Cerebellar cortex (tissue), 1 donor: ENCODE measurements at regions not wholly inside any gene's neighbourhood (a gene's known extent, or its start where the extent isn't known, plus 50 kb on each side); places are given as distances from the start of the nearest gene placed in this dataset.

Source experiments
- DNase-seq: peaks from one replicate; pipeline ENCODE4 v3.0.0-alpha.2; 2015; ENCODE audit warnings: low spot score

DNA sequence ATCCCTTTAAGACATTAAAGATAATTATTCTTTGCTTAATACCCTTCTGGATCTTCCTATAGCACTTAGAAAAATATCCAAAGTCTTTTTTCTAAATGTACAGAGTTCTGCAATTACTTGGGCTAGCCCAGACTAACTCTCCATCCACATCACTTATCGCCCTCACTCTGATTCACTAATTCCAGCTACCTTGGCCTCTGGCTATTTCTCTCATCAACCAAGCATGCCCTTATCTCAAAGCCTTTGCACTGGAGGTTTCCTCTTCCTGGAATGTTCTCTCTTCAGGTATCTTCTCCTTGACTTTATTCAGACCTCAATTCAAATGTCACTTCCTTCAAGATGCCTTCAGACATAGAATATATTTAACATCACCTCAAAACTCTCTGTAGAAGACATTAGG is 345.1 kb upstream of the SMIM31 start:
- no peak for DNase-seq

DNA sequence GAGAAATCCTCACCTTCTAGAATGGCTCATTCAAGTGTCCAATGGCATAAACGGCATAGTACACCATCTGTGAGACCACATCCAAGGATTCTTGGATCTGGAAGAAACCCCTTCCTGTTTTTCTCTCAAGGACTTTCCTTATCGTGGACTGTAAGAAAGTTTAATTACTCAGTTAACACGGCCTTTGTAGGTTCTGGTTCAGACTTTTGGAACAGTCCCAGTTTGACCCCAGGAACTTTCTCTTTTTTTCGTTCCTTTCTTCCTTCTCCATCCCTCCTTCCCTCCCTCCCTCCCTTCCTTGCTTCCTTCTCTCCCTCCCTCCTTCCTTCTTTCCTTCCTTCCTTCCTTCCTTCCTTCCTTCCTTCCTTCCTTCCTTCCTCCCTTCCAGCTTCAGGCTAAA is 343.5 kb upstream of the SMIM31 start:
- DNase-seq, result no peak

DNA sequence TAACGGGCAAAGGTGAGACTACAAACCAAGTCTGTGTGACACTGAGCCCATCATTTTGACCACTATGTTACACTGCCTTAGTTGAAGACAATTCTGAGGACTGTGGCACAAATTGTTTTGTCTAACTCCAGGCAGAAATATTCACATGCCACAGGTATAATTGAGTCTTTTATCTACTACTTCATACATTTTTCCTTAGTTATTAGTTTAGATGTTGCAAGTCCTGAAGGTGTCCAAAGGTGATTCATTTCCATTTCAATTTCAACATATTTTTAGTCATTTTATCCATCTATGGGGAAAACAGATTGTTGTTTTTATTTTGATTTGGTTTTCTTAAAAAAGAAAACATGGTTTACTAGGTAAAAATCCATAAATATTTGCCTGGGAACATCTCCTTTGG is 341.7 kb upstream of the SMIM31 start:
- no peak for DNase-seq

DNA sequence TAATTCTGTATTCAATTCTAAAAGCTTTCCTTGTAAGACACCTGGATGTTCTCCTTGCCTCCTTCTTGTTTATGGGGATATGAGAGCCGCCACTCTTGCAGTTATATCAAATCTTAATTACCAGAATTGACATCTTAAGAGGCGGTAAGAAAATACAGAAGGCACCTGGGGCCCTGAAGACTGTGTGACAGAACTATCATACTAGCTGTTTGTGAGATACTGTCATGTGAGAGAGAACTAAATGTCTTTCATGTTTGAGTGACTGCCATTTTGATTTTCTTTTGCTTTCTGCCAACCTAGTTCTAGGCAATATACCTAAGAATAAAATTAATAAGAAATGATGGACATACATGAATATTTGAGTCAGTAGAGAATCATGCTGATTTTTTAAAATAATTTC is 340.2 kb upstream of the SMIM31 start:
- DNase-seq, result no peak

DNA sequence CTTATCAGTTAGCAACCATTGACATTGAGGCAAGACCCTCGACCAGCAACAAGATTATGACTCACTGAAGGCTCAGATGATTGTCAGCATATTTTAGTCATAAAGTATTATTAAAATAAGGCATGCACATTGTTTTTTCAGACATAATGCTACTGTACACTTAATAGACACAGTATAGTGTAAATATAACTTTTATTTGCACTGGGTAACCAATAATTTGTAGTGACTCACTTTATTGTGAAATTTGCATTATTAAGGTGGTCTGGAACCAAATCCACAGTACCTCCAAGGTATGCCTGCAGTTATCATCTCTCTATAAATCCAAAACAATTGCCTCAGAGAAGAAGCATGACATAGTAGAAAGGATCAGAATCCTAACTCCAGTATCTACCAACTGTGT is 330.1 kb upstream of the SMIM31 start:
- no peak for DNase-seq

DNA sequence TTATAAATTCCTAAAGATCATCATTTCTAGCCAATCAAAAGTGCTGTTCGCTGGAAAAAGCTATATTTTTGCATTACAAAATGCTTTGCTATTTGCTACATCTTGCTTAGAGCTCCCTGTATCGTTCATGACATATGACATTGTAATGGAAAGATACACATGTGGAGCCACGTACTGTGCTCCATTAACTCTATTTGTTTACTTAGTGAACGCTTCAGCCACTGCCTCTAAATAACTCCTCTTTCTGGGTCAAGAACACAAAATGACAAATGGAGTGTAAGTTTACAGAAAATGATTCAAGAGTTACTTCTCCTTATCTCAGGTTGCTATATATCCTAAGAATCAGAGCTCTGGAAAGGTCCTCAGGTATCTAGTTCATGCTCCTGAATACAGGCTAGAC is 329.1 kb upstream of the SMIM31 start:
- no peak for DNase-seq

DNA sequence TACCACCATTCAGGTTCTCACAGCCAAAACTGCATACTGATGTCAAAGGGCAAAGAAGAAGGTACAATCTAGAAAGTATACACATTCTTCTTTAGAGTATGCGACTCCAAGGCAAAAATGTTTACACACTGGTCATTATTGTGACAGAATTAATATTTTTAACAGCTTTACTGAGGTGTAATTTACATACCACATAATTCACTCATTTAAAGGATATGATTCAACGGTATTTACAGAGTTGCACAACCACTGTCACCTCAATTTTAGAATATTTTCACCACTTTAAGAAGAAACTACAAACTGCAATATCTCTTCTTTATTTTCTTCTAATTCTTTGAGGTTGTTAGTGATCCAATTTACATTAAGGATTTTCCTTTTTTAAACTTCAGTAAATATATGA is 325.4 kb upstream of the SMIM31 start:
- DNase-seq, result no peak

DNA sequence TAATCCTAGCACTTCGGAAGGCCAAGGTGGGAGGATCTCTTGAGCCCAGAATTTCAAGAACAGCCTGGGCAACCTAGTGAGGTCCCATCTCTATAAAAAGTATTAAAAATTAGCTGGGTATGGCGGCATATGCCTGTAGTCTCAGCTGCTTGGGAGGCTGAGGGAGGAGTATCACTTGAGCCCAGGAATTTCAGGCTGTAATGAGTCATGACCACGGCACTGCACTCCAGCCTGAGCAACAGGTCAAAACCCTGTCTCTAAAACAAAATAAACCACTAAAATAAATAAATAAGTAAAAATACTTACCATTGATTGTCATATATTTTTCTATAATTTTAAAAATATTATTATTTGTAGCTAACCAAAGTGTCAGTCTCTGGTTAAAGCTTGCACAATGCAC is 315.6 kb upstream of the SMIM31 start:
- DNase-seq, result no peak

DNA sequence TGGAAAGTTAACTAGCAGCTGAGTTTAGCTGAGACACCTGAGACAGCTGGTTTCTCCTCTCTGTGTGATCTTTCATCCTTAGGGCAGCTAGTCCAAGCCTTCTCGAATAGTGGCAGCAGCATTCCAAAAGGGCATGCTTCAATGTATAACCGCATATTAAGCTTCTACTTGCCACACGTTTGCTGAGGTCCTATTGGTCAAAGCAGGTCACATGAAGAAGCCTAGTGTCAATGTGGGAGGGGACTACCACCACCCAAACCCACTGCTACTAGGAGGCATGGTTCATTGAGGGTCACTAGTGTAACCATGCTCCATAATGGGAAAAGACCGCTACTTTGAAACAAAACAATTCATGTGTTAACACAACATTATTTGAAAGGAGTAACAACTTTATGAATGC is 314.9 kb upstream of the SMIM31 start:
- no peak for DNase-seq

DNA sequence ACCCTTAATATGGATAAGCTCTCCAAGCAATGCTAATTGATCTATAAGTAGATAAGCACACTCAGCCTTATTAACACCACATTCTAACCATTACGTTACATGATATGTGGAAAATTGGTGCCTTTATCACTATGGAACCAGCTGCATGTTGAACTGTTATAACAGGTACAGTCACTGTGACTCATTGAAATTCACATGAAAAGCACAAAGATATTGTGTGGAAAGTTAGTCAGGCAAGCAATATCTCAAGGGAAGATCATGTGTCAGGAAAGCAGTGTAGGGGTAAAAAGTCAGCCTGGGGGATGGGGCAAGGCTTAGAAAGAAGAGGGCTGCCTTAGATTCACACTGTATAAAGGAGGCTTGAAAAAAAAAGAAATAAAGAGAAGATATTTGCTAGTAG is 313.7 kb upstream of the SMIM31 start:
- DNase-seq, result no peak

DNA sequence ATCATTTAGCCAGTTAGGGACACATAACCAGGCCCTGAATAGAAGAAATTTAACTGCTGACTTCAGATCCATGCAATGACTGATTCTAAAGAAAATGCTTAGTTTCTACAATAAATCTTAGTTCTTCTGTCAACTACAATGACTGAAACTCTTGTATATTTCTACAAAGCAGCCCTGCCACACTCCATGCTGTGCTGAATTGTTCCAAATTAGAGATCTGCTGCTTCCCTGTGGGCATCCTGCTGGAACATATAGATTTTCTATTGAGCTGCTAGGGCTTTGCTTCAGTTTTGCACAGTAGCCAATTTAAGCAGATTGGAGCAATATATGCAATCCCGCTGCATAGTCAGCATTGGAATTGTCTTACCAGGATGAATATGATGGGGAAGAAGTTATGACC is 312.8 kb upstream of the SMIM31 start:
- no peak for DNase-seq

DNA sequence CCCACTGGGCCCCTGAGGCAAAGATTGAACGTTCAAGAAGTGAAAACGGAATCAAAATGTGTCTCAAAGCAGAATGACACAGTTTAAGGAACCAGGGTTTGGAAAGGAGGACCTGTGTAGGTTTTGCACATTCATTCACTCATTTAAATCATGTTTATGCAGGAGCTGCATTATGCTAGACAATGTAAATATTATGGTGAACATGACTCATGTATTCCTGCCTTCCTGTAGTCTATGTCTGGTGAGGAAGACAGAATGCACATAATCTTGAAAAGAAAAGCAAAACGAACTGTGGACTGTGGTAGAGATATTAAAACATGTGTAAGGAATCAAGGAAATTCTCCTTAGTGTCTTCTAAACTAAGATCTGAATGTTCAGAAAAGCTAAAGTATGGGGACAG is 311.8 kb upstream of the SMIM31 start:
- DNase-seq, result no peak

DNA sequence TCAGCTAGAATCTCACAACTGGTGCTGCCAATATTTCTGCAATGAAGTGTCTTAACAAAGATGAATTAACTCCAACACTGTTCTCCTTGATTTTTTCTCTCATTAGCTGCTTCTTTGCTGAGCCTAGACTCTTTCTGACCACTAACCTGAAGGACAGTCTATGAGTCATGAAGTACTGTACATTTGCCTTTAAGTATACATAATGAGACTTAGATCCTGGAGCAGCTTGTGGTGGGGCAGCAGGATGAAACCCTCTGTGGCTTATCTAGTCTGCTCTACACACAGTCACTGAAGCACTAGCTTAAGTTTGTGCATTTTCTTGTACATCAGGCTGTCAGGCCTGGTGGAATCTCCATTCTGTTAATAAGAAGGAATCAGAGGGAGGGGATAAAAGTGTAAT is 307.4 kb upstream of the SMIM31 start:
- DNase-seq, result no peak

DNA sequence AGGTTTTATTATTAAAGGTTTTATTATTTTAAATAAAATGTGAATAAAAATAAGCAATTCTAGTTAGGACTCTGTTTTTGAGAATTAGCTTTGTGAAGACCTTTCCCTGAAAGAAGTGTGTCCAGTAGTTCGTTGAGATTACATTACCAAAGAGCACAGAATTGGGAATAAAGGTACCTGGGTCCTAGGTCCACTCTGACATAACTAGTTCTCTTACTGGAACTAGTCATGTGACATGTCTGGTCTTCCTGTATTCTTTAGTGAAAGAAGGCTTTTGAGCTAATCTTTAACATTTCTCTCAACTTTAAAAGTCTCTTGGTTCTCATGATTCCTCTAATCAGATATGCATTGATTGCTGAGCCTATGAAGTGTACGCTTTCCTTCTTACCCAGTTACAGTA is 292.0 kb upstream of the SMIM31 start:
- DNase-seq, result no peak

DNA sequence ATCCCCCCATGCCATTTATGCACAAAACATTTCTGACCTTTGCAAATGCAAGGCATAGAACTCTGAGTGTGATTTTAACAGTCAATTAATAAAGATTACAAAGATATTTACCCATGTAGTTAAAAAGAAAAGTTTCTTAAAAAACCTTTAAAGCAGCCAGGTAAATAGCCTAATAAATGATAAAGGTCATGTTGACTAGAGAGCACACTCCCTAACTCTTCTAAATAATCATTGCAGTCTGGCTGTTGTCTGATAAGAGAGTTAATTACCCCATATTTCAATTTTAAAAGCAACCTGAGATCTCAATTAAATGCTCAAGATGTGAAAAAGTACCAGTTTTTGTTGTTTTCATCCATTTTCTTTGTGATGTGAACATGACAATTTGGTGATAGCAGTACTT is 291.5 kb upstream of the SMIM31 start:
- DNase-seq, result no peak

DNA sequence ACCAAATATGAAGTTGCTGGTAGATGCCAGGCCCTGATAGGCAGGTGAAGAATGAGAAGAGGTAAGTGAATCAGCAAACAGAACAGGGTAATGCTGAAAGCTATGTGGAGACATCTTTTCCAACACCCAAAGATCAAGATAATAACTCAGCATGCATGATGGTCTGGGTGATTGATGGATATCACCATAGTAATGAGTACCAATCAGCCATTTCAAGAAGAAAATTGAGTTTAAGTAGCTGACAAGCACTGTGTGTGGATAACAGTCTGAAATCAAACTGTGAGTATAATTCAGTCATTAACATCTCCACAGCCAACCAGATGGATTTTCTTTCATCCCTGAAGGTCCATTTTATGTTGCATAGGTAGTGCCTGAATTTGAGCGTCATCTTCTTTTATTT is 289.6 kb upstream of the SMIM31 start:
- no peak for DNase-seq

DNA sequence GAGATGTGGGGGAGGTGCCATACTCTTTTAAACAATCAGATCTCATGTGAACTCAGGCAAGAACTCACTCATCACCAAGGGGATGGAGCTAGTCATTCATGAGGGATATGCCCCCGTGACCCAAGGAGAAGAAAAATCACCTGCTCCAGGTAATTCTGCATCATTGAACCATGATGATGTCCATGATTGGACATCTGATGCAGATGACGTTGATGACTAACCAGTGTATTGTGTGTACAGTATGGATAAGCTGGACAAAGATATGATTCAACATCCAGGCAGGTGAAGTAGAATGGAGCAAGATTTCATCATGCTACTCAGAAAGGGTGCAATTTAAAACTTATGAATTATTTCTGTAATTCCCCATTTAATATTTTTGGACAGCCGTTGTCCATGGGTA is 286.4 kb upstream of the SMIM31 start:
- DNase-seq, result no peak

DNA sequence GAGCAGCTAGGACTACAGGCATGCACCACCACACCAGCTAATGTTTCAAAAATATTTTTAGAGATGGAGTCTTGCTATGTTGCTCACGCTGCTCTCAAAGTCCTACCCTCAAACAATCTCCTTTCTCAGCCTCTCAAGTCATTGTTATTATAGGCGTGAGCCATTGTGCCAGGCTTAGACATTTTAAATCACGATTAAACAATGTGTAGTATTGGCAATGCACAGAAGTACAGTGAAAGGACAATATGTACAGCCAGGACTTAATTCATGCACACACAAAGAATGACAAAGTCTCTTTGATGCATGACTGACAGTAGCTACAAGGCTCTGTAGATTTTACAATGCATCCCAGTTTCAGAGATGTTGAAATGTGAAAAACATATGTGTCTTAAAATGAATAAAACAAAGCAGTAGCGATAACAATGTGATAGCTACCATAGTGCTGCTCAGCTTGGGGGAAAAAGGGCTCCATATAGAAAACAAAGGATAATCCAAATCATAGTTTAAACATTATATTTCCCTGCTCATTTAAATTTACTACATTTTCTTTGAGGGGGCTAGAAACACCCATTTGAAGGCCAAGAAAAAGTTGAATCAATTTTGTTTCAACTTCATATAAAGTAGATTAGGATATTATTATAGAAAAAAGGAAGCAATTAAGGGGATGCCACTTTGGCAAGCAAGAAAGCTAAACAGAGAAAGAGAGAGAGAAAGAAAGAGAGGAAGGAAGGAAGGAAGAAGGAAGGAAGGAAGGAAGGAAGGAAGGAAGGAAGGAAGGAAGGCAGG is 272.4 kb upstream of the SMIM31 start:
- DNase-seq, result no peak

DNA sequence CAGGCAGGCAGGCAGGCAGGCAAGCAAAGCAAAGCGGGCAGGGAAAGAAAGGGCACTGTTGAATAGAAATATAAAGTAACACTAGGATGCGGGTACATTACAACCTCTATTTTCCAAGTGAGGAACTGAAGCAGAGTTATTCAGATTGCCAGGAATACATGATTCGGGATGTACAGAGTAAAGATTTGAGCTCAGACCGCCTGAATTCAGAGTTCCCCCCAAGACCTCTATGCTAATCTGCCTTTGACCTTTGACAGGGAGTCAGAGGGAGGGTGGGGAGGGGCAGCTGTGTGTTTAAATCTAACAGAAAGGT is 271.9 kb upstream of the SMIM31 start:
- no peak for DNase-seq

DNA sequence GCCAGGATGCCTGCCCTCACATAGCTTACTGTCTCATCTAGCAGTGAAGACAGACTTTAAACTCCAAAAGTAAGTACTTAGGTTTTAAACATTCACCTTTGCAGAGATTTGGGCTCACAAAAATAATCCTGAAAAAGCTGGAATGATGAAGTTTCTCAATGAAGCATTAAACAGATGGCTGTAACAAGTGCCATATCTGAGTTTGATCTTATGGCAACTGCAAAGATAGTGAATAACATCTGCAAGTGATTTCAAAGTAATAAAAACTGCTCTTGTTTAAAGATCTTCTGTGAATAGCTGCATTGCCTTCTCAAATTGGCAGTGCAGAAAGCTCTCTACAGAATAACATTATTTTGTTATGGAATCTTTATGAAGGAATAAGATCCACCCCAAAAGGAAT is 271.2 kb upstream of the SMIM31 start:
- no peak for DNase-seq

DNA sequence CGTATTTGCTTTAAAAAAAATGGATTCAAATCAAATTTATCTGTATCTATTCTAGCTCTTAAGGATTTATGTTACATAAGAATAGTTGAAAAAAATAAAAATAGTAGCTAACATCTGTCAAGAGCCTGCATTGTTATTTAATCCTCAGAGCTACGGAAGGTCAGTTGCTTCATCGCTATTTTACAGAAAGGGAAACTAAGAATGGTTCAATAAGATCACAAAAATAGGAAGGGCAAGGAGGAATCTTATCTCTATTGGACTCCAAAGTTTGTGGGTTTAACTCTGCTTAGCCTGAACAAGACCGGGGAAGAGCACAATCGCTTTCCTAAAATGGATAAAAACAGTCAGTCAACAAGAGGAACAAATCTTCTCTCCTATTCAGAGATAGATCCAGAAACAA is 270.2 kb upstream of the SMIM31 start:
- DNase-seq, result no peak

DNA sequence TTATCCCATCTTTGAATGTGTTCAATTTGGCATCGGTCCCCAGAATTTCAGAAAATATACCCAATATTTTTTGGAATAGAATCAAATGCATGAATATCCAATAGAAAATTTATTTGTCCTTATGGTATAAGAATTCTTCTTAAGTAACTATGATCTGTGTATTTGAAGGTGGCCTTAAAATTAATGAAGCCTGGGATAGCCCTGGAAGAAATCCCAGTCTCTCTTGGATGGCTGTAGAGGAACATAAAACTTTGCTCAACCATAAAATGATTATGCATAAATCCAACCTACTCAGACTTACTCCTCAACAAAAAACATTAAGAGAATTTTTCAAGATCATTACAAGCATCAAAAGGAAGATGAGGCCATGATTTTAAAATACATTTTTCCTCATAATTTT is 269.4 kb upstream of the SMIM31 start:
- DNase-seq, result no peak

DNA sequence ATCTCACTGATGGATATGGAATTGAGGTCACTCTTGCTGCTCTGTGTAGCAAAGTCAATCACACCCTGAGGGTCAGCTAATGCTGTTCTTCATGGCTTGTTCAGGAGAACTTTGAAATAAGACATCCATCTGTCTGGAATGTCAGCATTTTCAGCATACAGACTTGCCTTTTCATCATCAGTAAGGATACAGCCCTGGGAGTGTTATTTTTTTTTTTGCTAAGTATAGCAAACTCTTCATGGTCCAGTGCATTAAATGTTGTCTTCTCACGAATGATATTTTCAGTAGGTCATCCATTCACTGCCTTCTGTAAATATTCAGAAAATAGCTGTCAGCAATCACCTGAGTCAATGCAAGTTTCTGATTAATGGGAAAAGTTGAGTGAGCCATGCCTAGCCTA is 268.8 kb upstream of the SMIM31 start:
- no peak for DNase-seq

DNA sequence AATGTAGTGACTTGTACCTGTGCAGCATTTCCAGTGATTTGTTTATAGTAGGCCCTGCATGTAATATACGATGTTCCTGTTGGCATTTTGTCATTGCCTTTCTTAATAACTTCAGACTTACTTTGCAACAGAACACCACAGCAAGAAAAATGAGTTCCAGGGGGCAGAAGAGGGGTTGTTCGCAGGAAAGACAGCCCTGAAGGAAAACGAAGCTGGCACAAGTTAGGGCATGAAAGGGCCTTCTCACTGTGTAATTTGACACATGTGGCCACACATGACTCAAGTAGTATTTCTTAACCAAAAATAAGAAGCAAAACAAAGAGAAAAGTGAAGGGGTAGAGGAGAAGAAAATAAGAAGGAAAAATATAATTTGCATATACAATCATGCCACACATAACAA is 265.8 kb upstream of the SMIM31 start:
- no peak for DNase-seq

DNA sequence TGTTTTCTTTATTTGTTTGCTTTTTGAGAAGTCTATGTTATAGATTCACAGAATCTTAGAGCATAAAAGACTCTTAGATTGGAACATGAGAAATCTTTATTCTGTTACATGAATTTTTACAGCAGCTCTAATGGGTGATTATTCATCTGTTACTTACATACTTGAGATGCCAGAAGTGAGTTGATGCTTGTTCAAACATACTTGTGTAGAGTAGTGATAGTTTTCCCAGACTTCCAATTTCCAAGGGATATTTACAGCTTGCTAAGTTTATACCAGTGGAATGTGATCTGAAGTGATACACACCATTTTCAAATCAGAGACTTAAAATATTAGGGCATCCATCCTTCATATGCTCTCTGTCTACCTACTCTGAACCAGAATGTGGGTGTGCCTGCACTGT is 252.9 kb upstream of the SMIM31 start:
- no peak for DNase-seq
